GM23338 (cell line): ENCODE measurements at regions not wholly inside any gene's neighbourhood (a gene's known extent, or its start where the extent isn't known, plus 50 kb on each side); places are given as distances from the start of the nearest gene placed in this dataset.

Experiments used
- ATAC-seq: fragments of 200-7000 bp; cut with Tn5 transposase; 3 replicates; pipeline ENCODE4 v1.9.1; 2020
- DNase-seq: peaks from one replicate; pipeline ENCODE4 v3.0.0-alpha.2; 2015; ENCODE audit warnings: low spot score
- H2AFZ ChIP-seq: fragments of 200-600 bp; sonication (generic); 2 replicates; pipeline ENCODE4 v1.8.0; 2016; ENCODE audit warnings: antibody characterized with exemption, mild to moderate bottlenecking, moderate library complexity
- H3F3A ChIP-seq: fragments of 200-600 bp; sonication (generic); replicated peaks from 2 replicates; pipeline ENCODE4 v1.8.0; 2017; ENCODE audit warnings: antibody characterized with exemption, mixed run types, low read depth
- H3K27ac ChIP-seq: fragments of 200-600 bp; sonication (generic); 2 replicates; pipeline ENCODE4 v1.6.1; 2016; ENCODE audit warnings: low read depth
- H3K27me3 ChIP-seq: fragments of 200-600 bp; sonication (generic); 2 replicates; pipeline ENCODE4 v1.8.0; 2016; ENCODE audit warnings: mild to moderate bottlenecking, mixed run types, moderate library complexity; ENCODE audit not compliant: insufficient read depth
- H3K36me3 ChIP-seq: fragments of 200-600 bp; sonication (generic); 2 replicates; pipeline ENCODE4 v1.8.0; 2016; ENCODE audit warnings: mild to moderate bottlenecking; ENCODE audit not compliant: insufficient read depth
- H3K4me1 ChIP-seq: fragments of 200-600 bp; sonication (generic); 2 replicates; pipeline ENCODE4 v1.8.0; 2016; ENCODE audit warnings: mild to moderate bottlenecking, moderate library complexity; ENCODE audit not compliant: insufficient read depth
- H3K4me2 ChIP-seq: fragments of 200-600 bp; sonication (generic); 2 replicates; pipeline ENCODE4 v1.7.1; 2017; ENCODE audit warnings: mixed run types
- H3K4me3 ChIP-seq: fragments of 200-600 bp; sonication (generic); 2 replicates; pipeline ENCODE4 v1.6.1; 2016; ENCODE audit warnings: mixed run types
- H3K79me2 ChIP-seq: fragments of 200-600 bp; sonication (generic); replicated peaks from 2 replicates; pipeline ENCODE4 v1.8.0; 2017; ENCODE audit warnings: mild to moderate bottlenecking; ENCODE audit not compliant: insufficient read depth
- H3K9me2 ChIP-seq: fragments of 200-600 bp; sonication (generic); 2 replicates; pipeline ENCODE4 v1.8.0; 2017; ENCODE audit not compliant: insufficient read depth
- H4K20me1 ChIP-seq: fragments of 200-600 bp; sonication (generic); replicated peaks from 2 replicates; pipeline ENCODE4 v1.8.0; 2017; ENCODE audit warnings: mild to moderate bottlenecking; ENCODE audit not compliant: insufficient read depth
- H3K27ac Mint-ChIP-seq: 2 replicates; pipeline ENCODE4 v1.8.0; 2020; ENCODE audit warnings: inconsistent platforms, mild to moderate bottlenecking, moderate library complexity, mixed read lengths
- H3K27me3 Mint-ChIP-seq: 3 replicates; pipeline ENCODE4 v1.8.0; 2022; ENCODE audit warnings: low read depth, mild to moderate bottlenecking, moderate library complexity, mixed read lengths, inconsistent platforms; ENCODE audit not compliant: insufficient read depth, poor library complexity
- H3K36me3 Mint-ChIP-seq: 3 replicates; pipeline ENCODE4 v1.8.0; 2021; ENCODE audit warnings: low read depth, mild to moderate bottlenecking, inconsistent platforms, moderate library complexity, mixed read lengths
- H3K4me1 Mint-ChIP-seq: 3 replicates; pipeline ENCODE4 v1.8.0; 2020; ENCODE audit warnings: mild to moderate bottlenecking, inconsistent platforms, mixed read lengths
- H3K4me3 Mint-ChIP-seq: 3 replicates; pipeline ENCODE4 v1.8.0; 2021; ENCODE audit warnings: moderate library complexity, mild to moderate bottlenecking, inconsistent platforms, mixed read lengths
- H3K9me3 Mint-ChIP-seq: 3 replicates; pipeline ENCODE4 v1.8.0; 2020; ENCODE audit warnings: moderate library complexity, mild to moderate bottlenecking, inconsistent platforms, mixed read lengths
- CREB1 ChIP-seq: fragments of 250-450 bp; sonication (Bioruptor Pico); IDR thresholded peaks from 2 replicates; pipeline ENCODE4 v1.5.0; 2020; ENCODE audit warnings: low read depth, mild to moderate bottlenecking, moderate library complexity
- ETS1 ChIP-seq: IDR thresholded peaks from 2 replicates; pipeline ENCODE4 v1.6.1; 2016; ENCODE audit warnings: antibody characterized with exemption
- EZH2 ChIP-seq: fragments of 200-600 bp; sonication (generic); IDR thresholded peaks from one replicate; pipeline ENCODE4 v1.8.0; 2017; ENCODE audit warnings: antibody characterized with exemption, mild to moderate bottlenecking, low read depth; ENCODE audit not compliant: unreplicated experiment
- EZH2phosphoT487 ChIP-seq: fragments of 200-600 bp; sonication (generic); IDR thresholded peaks from one replicate; pipeline ENCODE4 v1.8.1; 2018; ENCODE audit warnings: antibody characterized with exemption; ENCODE audit not compliant: unreplicated experiment
- NANOG ChIP-seq: IDR thresholded peaks from 2 replicates; pipeline ENCODE4 v1.6.1; 2016; ENCODE audit warnings: antibody characterized with exemption, borderline replicate concordance
- POLR2AphosphoS5 ChIP-seq: IDR thresholded peaks from 2 replicates; pipeline ENCODE4 v1.6.1; 2016; ENCODE audit warnings: antibody characterized with exemption, low read depth
- STAT1 ChIP-seq: IDR thresholded peaks from one replicate; pipeline ENCODE4 v1.6.1; 2016; ENCODE audit warnings: antibody characterized with exemption; ENCODE audit not compliant: unreplicated experiment
- ZNF114 ChIP-seq: fragments of 250-450 bp; sonication (Bioruptor Pico); IDR thresholded peaks from 2 replicates; pipeline ENCODE4 v1.5.0; 2020; ENCODE audit warnings: mild to moderate bottlenecking, moderate library complexity
- ZNF331 ChIP-seq: fragments of 250-450 bp; sonication (Bioruptor Pico); IDR thresholded peaks from 2 replicates; pipeline ENCODE4 v1.5.0; 2020; ENCODE audit warnings: low read depth, mild to moderate bottlenecking, moderate library complexity
- ZNF462 ChIP-seq: fragments of 250-450 bp; sonication (Bioruptor Pico); IDR thresholded peaks from 2 replicates; pipeline ENCODE4 v1.5.0; 2020; ENCODE audit warnings: mild to moderate bottlenecking, moderate library complexity
- TF ChIP-seq, protein P1 (sequence below): IDR thresholded peaks from one replicate; pipeline ENCODE4 v1.6.1; 2018; ENCODE audit warnings: antibody characterized with exemption; ENCODE audit not compliant: unreplicated experiment

DNA sequence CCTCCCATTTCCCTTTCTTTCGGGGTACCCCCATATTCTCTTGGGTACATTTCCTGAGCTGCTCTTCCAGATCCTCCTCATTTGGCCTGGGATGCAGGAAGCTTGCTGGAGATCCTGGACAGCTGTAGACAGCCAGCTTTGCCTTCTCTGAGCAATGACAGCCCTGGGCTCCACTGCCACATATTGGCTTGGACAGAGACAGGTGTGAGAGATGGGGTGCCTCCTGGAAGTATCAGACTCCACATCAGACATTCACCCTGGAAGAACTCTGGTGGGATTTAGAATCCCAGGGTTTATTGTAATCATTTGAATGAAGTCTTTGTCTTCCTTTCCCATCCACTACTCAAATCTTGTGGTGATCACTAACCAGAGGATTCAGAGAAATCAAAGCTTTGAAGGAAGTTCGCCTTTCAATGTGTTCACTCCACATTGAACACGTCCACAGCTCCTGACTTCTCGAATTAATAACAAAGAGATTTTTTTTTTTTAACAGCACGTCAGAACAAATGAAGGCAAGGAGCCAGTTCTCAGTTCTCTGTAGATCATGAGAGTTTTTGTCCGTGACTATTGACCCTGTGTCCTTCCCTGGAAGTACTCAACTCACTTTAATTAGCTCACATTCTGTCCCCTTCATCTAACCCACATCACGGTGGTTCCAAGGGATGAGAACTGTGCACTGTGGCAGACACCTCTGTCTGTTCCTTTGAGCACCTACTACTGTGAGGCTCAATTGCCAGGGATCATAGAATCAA is 377.6 kb upstream of the TRIB2 start:
- TF ChIP-seq CREB1: no peak
- no peak overlapping the region for H2AFZ ChIP-seq
- no peak overlapping the region for H3K27ac Mint-ChIP-seq
- H3K36me3 Mint-ChIP-seq: no peaks in the 10 kb centered on the region
- H3K27me3 Mint-ChIP-seq: peaks cover 2% of the 10 kb centered on the region
- no peak overlapping the region for H3K4me2 ChIP-seq
- H3K79me2 ChIP-seq: no peaks in the 10 kb centered on the region
- no peaks in the 10 kb centered on the region for H3K36me3 ChIP-seq
- no peak overlapping the region for H3K4me3 Mint-ChIP-seq
- H3K4me3 ChIP-seq: no peak overlapping the region
- H3K27ac ChIP-seq: no peak overlapping the region
- H3F3A ChIP-seq: no peaks in the 10 kb centered on the region
- peaks cover 9% of the 10 kb centered on the region; the same call in 1 of the 2 replicates for H3K9me2 ChIP-seq
- H3K27me3 ChIP-seq: no peaks in the 10 kb centered on the region
- no peaks in the 10 kb centered on the region for H4K20me1 ChIP-seq
- H3K9me3 Mint-ChIP-seq: peaks cover 3% of the 10 kb centered on the region; the same call in 1 of the 3 replicates
- DNase-seq (no peak), ATAC-seq (no peak)
- no peaks in the 10 kb centered on the region for H3K4me1 ChIP-seq
- H3K4me1 Mint-ChIP-seq: peaks cover 4% of the 10 kb centered on the region; the same call in 2 of the 3 replicates

GRCh38 chr2:12340164-12340563 is 376.6 kb upstream of the TRIB2 start:
- no peak overlapping the region for H3K4me3 ChIP-seq
- H3K4me2 ChIP-seq: no peak overlapping the region
- H3K27me3 ChIP-seq: no peaks in the 10 kb centered on the region
- no peaks in the 10 kb centered on the region for H3K79me2 ChIP-seq
- H3K4me1 Mint-ChIP-seq: peaks cover 4% of the 10 kb centered on the region; the same call in 2 of the 3 replicates
- no peak overlapping the region for H3K4me3 Mint-ChIP-seq
- no peak overlapping the region for H2AFZ ChIP-seq
- H4K20me1 ChIP-seq: no peaks in the 10 kb centered on the region
- ATAC-seq (no peak), DNase-seq (no peak)
- no peaks in the 10 kb centered on the region for H3K4me1 ChIP-seq
- no peaks in the 10 kb centered on the region for H3F3A ChIP-seq
- peaks cover 3% of the 10 kb centered on the region; the same call in 1 of the 3 replicates for H3K9me3 Mint-ChIP-seq
- peaks cover 9% of the 10 kb centered on the region; the same call in 1 of the 2 replicates for H3K9me2 ChIP-seq
- H3K36me3 ChIP-seq: no peaks in the 10 kb centered on the region
- H3K27ac Mint-ChIP-seq: no peak overlapping the region
- peaks cover 2% of the 10 kb centered on the region for H3K27me3 Mint-ChIP-seq
- H3K36me3 Mint-ChIP-seq: peaks cover 3% of the 10 kb centered on the region; the same call in 1 of the 3 replicates
- no peak overlapping the region for H3K27ac ChIP-seq
- TF ChIP-seq EZH2 (no peak), ETS1 (no peak), STAT1 (no peak), CREB1 (no peak), EZH2phosphoT487 (no peak), ZNF114 (CRISPR knock-in tag) (no peak), ZNF331 (no peak), ZNF462 (CRISPR knock-in tag) (no peak), NANOG (no peak), POLR2AphosphoS5 (no peak)
- TF ChIP-seq, protein P1, sequence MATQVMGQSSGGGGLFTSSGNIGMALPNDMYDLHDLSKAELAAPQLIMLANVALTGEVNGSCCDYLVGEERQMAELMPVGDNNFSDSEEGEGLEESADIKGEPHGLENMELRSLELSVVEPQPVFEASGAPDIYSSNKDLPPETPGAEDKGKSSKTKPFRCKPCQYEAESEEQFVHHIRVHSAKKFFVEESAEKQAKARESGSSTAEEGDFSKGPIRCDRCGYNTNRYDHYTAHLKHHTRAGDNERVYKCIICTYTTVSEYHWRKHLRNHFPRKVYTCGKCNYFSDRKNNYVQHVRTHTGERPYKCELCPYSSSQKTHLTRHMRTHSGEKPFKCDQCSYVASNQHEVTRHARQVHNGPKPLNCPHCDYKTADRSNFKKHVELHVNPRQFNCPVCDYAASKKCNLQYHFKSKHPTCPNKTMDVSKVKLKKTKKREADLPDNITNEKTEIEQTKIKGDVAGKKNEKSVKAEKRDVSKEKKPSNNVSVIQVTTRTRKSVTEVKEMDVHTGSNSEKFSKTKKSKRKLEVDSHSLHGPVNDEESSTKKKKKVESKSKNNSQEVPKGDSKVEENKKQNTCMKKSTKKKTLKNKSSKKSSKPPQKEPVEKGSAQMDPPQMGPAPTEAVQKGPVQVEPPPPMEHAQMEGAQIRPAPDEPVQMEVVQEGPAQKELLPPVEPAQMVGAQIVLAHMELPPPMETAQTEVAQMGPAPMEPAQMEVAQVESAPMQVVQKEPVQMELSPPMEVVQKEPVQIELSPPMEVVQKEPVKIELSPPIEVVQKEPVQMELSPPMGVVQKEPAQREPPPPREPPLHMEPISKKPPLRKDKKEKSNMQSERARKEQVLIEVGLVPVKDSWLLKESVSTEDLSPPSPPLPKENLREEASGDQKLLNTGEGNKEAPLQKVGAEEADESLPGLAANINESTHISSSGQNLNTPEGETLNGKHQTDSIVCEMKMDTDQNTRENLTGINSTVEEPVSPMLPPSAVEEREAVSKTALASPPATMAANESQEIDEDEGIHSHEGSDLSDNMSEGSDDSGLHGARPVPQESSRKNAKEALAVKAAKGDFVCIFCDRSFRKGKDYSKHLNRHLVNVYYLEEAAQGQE: no peak
